GM19455 (cell line): ENCODE measurements at regions not wholly inside any gene's neighbourhood (a gene's known extent, or its start where the extent isn't known, plus 50 kb on each side); places are given as distances from the start of the nearest gene placed in this dataset.
"Not testable (repeated sequence)": the region's sequence is repeated elsewhere in the genome, so short reads cannot be mapped to it uniquely, and the experiment has no call there.

ENCODE experiments used
- ATAC-seq: cut with Tn5 transposase; IDR thresholded peaks from one replicate; pipeline ENCODE4 v1.9.1; 2021; ENCODE audit not compliant: unreplicated experiment

- ATAC-seq, result no peak
These were observed 296.6 kb downstream of the MED10 start for GRCh38 chr5:6081727-6082210.

DNA sequence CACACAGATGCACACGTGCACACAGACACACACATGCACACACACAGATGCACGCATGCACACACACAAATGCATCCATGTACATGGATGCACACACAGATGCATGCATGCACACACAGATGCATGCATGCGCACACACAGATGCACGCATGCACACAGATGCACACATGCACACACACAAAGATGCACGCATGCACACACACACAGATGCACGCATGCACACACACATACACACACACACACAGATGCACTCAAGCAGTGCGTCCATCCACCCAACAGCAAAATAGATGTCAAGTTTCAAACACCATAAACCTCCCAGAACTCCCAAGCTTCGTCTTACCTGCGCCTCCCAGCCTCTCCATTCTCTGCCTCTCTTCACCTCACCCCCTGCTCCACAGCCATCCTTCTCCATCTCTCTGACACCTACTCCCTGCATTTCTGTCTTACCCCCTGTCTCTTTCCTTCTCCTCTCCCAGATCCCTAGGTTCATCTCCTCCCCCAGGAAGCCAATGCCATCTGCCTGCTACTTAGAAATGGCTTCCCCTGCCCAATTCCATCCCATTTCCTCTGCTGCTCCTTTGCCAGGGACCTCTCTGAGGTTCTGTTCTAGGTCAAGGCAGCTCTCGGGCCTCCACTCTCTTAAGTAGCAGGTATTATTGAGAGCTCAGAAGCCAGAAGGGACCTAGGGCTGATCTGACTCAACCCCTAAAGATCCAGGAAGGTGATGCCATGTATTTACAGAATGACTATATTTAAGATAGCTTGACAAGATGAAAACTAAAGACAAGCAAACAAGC lies 297.2 kb downstream of the MED10 start:
- ATAC-seq, result no peak

DNA sequence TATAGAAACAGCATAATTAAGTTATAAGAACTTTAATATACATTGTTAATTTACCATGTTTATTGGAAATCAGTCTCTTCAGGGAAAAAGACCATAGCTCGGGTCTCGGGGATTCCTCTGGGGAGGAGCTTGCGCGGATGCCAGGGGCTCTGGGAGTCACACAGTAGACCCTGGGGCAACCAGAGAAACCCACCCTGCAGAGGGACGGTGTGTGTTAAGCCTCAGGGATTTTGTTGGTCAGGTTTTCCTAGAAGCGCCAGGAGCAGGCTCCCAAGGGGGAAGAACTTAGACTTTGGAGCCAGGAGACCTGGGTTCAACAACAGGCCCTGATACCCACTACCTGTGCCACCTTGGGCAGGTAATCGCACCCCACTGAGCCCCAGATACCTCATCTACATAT lies 297.9 kb downstream of the MED10 start:
- no peak for ATAC-seq

- ATAC-seq, result no peak
These were observed 299.5 kb downstream of the MED10 start for GRCh38 chr5:6078881-6079280.

GRCh38 chr5:6076341-6077239 lies 301.8 kb downstream of the MED10 start:
- no peak for ATAC-seq

DNA sequence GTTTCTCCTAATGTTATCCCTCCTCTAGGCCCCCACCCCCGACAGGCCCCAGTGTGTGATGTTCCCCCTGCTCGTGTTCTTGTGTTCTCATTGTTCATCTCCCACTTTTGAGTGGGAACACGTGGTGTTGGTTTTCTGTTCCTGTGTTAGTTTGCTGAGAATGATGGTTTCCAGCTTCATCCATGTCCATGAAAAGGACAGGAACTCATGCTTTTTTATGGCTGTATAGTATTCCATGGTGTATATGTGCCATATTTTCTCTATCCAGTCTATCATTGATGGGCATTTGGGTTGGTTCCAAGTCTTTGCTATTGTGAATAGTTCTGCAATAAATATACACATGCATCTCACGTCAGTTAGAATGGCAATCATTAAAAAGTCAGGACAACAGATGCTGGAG lies 305.9 kb downstream of the MED10 start:
- ATAC-seq, result not testable (repeated sequence)

- ATAC-seq, result no peak
These were observed 308.7 kb downstream of the MED10 start for GRCh38 chr5:6069496-6070185.

GRCh38 chr5:6066016-6066415 lies 312.3 kb downstream of the MED10 start:
- ATAC-seq, result no peak

- no peak for ATAC-seq
These were observed 319.1 kb downstream of the MED10 start for GRCh38 chr5:6059137-6059800.

DNA sequence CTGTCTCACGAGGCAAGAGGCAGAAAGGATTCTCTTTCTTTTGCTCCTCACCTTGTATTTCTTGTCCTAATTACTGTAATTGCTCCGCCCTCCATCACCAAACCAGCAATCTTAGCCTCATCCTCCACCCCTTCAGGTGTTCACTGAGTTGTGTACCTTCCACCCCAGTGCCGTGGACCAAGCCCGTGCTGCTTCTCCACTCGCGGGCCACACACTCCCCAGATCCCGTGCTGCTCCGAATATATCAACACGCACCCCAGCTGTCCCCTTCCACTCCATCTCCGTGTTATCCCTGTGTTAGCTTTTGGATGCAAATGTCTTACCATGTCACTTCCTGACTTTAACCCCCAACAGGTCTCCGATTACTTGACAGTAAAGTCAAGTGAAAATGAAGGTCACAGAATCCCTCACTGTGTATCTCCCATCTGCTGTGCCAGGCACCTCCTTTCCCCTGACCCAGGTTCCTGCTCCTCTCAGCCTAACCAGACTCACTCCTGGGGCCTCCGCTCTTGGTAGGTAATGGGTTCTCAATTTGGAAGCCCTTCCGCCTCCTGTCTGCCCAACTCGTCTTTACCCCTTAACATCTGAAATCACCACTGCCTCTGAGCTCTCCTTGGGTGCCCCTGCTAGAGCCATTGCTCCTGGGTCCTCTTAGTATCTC lies 320.2 kb downstream of the MED10 start:
- ATAC-seq, result no peak

- ATAC-seq, result no peak
These were observed 322.1 kb downstream of the MED10 start for GRCh38 chr5:6056280-6056679.

DNA sequence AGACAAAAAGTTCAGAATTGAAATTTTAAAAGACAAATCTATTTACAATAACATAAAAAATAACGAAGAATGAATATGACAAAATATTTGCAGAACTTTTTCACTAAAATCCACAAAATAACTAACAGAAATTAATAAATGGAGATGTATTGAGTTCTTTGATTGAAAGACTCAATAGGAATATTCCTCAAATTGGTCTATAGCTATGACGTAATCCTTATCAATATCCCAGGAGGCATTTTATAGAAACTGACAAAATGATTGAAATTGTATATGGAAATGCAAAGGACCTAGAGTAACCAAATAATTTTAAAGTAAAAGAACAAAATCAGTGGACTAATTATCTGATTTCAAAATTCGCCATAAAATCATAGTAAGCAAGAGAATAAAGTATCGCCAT lies 328.7 kb downstream of the MED10 start:
- ATAC-seq, result no peak

- ATAC-seq, result no peak
These were observed 329.6 kb downstream of the MED10 start for GRCh38 chr5:6048746-6049145.

GRCh38 chr5:6046296-6046967 lies 331.9 kb downstream of the MED10 start:
- ATAC-seq, result no peak

- no peak for ATAC-seq
These were observed 334.6 kb downstream of the MED10 start for GRCh38 chr5:6043491-6044310.

- ATAC-seq, result no peak
These were observed 336.3 kb downstream of the MED10 start for GRCh38 chr5:6041977-6042550.

- ATAC-seq, result no peak
These were observed 339.2 kb downstream of the MED10 start for GRCh38 chr5:6039111-6039510.

GRCh38 chr5:6036006-6036405 lies 342.3 kb downstream of the MED10 start:
- ATAC-seq, result no peak
